HG03095 (cell line): ENCODE measurements at regions not wholly inside any gene's neighbourhood (a gene's known extent, or its start where the extent isn't known, plus 50 kb on each side); places are given as distances from the start of the nearest gene placed in this dataset.

Experiments
- ATAC-seq: cut with Tn5 transposase; IDR thresholded peaks from one replicate; pipeline ENCODE4 v1.9.1; 2021; ENCODE audit warnings: moderate library complexity; ENCODE audit not compliant: unreplicated experiment

- no peak for ATAC-seq
Observed at GRCh38 chr2:74036010-74036409, 51.3 kb downstream of the TET3 start.

- ATAC-seq = no peak
Observed at GRCh38 chr2:74036450-74037195, 51.9 kb downstream of the TET3 start.

GRCh38 chr2:74037379-74037860 is 52.7 kb downstream of the TET3 start:
- ATAC-seq = peak; percentile 44

- ATAC-seq = no peak
Observed at GRCh38 chr2:74039611-74040010, 54.9 kb downstream of the TET3 start.

- no peak for ATAC-seq
Observed at GRCh38 chr2:74041182-74041581, 56.5 kb downstream of the TET3 start.

GRCh38 chr2:74041726-74042125 is 57.0 kb downstream of the TET3 start:
- no peak for ATAC-seq

GRCh38 chr2:74042606-74043005 is 57.9 kb downstream of the TET3 start:
- ATAC-seq = no peak

- no peak for ATAC-seq
Observed at GRCh38 chr2:74043345-74044329, 58.9 kb downstream of the TET3 start.

- ATAC-seq = no peak
Observed at GRCh38 chr2:74044999-74045398, 60.3 kb downstream of the TET3 start.

GRCh38 chr2:74045454-74045853 is 60.7 kb downstream of the TET3 start:
- no peak for ATAC-seq

- no peak for ATAC-seq
Observed at GRCh38 chr2:74046441-74046840, 61.7 kb downstream of the TET3 start.

GRCh38 chr2:74047152-74047551 is 62.4 kb downstream of the TET3 start:
- no peak for ATAC-seq

- no peak for ATAC-seq
Observed at GRCh38 chr2:74048147-74048546, 63.4 kb downstream of the TET3 start.

- ATAC-seq = no peak
Observed at GRCh38 chr2:74048843-74049519, 64.3 kb downstream of the TET3 start.

- no peak for ATAC-seq
Observed at GRCh38 chr2:74050151-74050550, 65.4 kb downstream of the TET3 start.

- ATAC-seq = no peak
Observed at GRCh38 chr2:74051504-74051903, 66.8 kb downstream of the TET3 start.

- ATAC-seq = no peak
Observed at GRCh38 chr2:74052732-74053710, 68.3 kb downstream of the TET3 start.

GRCh38 chr2:74053959-74054715 is 69.4 kb downstream of the TET3 start:
- no peak for ATAC-seq

- ATAC-seq = no peak
Observed at GRCh38 chr2:74059137-74059775, 74.5 kb downstream of the TET3 start.
